ENCODE measurements at regions not wholly inside any gene's neighbourhood (a gene's known extent, or its start where the extent isn't known, plus 50 kb on each side); places are given as distances from the start of the nearest gene placed in this dataset.

GRCh38 chr12:66852765-66853164 lies 173.9 kb upstream of the GRIP1 start:
- no peak for DNase-seq

GRCh38 chr12:66859751-66860440 lies 181.0 kb upstream of the GRIP1 start:
- no peak for DNase-seq

- DNase-seq = no peak
Observed at GRCh38 chr12:66860752-66861750, 182.2 kb upstream of the GRIP1 start.

GRCh38 chr12:66862356-66862985 lies 183.6 kb upstream of the GRIP1 start:
- DNase-seq = no peak

- DNase-seq = no peak
Observed at GRCh38 chr12:66863276-66863675, 184.4 kb upstream of the GRIP1 start.

GRCh38 chr12:66877925-66878324 lies 199.0 kb upstream of the GRIP1 start:
- DNase-seq = no peak

- DNase-seq = no peak
Observed at GRCh38 chr12:66879409-66879808, 200.5 kb upstream of the GRIP1 start.

GRCh38 chr12:66881386-66881785 lies 202.5 kb upstream of the GRIP1 start:
- no peak for DNase-seq

GRCh38 chr12:66884091-66884490 lies 205.2 kb upstream of the GRIP1 start:
- DNase-seq = no peak

- DNase-seq = no peak
Observed at GRCh38 chr12:66885115-66885875, 206.4 kb upstream of the GRIP1 start.

- DNase-seq = no peak
Observed at GRCh38 chr12:66896797-66897196, 217.9 kb upstream of the GRIP1 start.

- DNase-seq = no peak
Observed at GRCh38 chr12:66898700-66899469, 220.0 kb upstream of the GRIP1 start.

GRCh38 chr12:66899588-66899987 lies 220.7 kb upstream of the GRIP1 start:
- DNase-seq = no peak

- DNase-seq = no peak
Observed at GRCh38 chr12:66900616-66901015, 221.7 kb upstream of the GRIP1 start.

GRCh38 chr12:66901138-66901932 lies 222.5 kb upstream of the GRIP1 start:
- DNase-seq = no peak

- no peak for DNase-seq
Observed at GRCh38 chr12:66902020-66902419, 223.1 kb upstream of the GRIP1 start.

- DNase-seq = no peak
Observed at GRCh38 chr12:66903782-66904396, 225.0 kb upstream of the GRIP1 start.

GRCh38 chr12:66905201-66905600 lies 226.3 kb upstream of the GRIP1 start:
- no peak for DNase-seq

- DNase-seq = no peak
Observed at GRCh38 chr12:66910366-66910974, 231.6 kb upstream of the GRIP1 start.

- no peak for DNase-seq
Observed at GRCh38 chr12:66915306-66915904, 236.5 kb upstream of the GRIP1 start.
